ENCODE measurements at regions not wholly inside any gene's neighbourhood (a gene's known extent, or its start where the extent isn't known, plus 50 kb on each side); places are given as distances from the start of the nearest gene placed in this dataset.

DNA sequence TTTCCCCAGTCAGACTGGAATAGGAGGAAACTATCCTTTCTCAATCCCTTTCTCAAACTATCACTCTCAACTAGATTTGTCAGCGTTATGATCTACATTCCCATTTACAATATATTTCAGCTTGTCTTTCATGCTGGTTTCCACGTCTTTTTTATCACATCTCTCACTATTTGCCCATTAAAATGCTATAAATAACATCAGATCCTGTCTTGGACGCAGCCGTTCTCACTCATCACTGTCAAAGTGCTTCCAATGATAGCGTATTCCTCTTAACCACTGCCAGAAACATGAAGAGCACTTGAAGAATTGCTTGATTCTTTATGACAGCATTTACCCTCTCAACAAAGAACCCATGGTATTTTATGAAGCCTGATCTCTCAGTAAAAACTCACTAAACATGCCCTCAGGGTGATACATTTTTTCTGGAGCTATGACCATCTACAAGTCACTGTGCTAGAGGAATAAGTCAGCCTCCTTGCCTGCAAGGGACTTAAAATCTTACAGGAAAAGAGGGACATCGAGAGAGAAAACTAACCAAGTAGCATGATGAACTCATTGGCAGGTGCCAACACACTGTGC lies 205.6 kb upstream of the PFKP start:
- ATAC-seq (no peak), DNase-seq (ENCODE audit: low spot score in 2 of 2) (no peak)
- Mint-ChIP-seq H3K4me1 (no peaks in the 10 kb centered on the region), H3K27ac (no peak overlapping the region), H3K9me3 (peaks cover 3% of the 10 kb centered on the region), H3K4me3 (no peak overlapping the region), H3K36me3 (no peaks in the 10 kb centered on the region)

GRCh38 chr10:2858452-2858851 lies 208.9 kb upstream of the PFKP start:
- no peak for DNase-seq (ENCODE audit: low spot score in 2 of 2)
- H3K9me3 Mint-ChIP-seq = peaks cover 3% of the 10 kb centered on the region
- no peak for ATAC-seq
- no peaks in the 10 kb centered on the region for H3K4me1 Mint-ChIP-seq
- no peak overlapping the region for H3K4me3 Mint-ChIP-seq
- no peaks in the 10 kb centered on the region for H3K36me3 Mint-ChIP-seq
- H3K27ac Mint-ChIP-seq = no peak overlapping the region

DNA sequence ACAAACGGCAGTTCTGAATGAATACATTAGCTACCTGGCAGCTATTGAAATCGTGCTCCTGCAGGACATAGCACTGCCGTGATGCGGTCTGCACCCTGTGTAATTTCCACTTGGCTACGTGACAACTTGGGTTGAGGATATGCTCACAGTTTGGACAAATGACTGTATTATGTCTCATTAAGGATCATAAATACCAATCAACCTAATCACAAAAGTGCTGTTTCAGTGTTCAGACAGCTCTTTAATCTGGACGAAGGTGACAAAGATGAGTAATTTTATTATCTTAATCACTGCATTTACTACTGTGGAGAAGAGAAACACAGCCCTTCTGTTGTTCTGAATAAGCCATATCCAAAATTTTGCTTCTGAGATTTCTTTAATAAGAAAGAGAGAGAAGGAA lies 210.8 kb upstream of the PFKP start:
- no peaks in the 10 kb centered on the region for H3K4me1 Mint-ChIP-seq
- no peak for DNase-seq (ENCODE audit: low spot score in 2 of 2)

DNA sequence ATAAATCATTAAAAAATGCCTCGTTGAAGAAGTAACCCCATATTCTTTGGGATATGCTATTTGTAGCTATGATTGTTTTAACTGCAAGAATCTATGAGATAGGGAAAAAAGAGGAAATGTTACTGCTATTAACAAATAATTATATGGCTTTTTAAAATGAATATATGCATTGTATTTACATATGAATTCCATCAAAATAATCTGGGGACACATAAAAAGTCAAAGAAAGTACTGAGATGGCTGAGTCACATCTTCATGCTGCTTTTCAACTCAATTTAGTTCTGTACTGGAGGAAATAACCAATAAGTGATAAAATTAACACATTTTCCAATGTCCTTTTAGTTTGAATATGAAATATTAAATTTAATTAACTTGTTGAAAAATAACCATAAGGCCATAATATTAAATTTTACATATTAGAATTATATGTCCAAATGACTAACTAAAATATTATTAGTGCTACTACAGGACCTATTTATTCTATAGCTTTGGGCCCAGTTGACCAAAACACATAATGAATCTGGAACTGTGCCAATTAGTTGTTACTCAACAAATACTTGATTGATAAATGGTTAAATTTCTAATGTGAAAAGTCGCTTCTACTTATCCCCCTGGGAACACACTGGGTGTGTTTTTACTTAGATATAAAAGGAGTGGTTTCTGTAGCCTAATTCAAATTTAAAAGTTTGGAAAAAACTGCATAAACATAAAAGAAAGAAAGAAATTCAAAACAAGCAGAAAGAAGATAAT lies 214.6 kb upstream of the PFKP start:
- Mint-ChIP-seq H3K4me1 (no peaks in the 10 kb centered on the region), H3K9me3 (no peaks in the 10 kb centered on the region), H3K4me3 (no peak overlapping the region)

More for the DNA sequence above, 210.8 kb upstream of the PFKP start:
- Mint-ChIP-seq H3K4me3 (no peak overlapping the region), H3K9me3 (peaks cover 3% of the 10 kb centered on the region), H3K27ac (no peak overlapping the region), H3K36me3 (no peaks in the 10 kb centered on the region)
- no peak for ATAC-seq

DNA sequence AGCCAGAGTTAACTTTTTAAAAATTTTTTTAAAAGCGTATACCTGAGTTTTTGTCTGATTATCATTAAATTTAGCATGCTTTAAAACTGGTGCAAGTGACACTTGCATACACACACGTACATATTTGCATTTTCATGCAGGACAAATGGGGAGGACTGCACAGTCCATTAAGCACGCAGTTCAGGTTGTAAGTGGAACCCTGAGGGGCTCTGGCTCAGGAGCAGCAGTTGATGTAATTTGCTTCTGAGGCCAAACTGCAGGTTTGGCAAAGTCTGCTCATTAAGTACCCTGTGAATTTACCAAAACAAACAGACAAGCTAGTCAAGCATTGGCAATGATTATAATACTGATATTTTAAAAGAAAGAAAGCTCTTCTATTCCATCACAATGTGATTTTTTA lies 215.8 kb upstream of the PFKP start:
- Mint-ChIP-seq H3K4me3 (no peak overlapping the region), H3K27ac (no peak overlapping the region), H3K36me3 (no peaks in the 10 kb centered on the region), H3K4me1 (no peaks in the 10 kb centered on the region), H3K9me3 (no peaks in the 10 kb centered on the region)
- ATAC-seq (no peak), DNase-seq (ENCODE audit: low spot score in 2 of 2) (no peak)

More for the DNA sequence above, 214.6 kb upstream of the PFKP start:
- DNase-seq (ENCODE audit: low spot score in 2 of 2) = no peak
- no peak for ATAC-seq
- no peak overlapping the region for H3K27ac Mint-ChIP-seq
- H3K36me3 Mint-ChIP-seq = no peaks in the 10 kb centered on the region

DNA sequence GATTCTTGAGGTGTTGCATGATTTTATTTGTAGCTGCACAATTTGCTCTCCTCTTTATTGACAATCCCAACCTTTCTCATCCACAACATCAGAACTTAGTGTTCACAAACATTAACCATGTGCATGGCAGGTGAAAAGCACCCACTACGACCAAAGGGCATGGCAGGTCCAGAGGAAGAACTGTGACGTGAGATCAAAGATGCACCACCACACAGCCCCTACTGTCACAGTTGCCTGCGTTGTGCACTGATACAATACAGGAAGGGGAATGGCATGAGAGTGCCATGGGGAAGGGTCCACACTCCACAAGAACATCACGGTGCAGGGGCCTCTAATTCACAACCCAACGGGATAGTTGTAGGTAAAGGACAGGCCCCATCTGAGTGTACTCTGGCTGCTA lies 217.1 kb upstream of the PFKP start:
- Mint-ChIP-seq H3K4me3 (no peak overlapping the region), H3K9me3 (no peaks in the 10 kb centered on the region), H3K27ac (no peak overlapping the region), H3K4me1 (no peaks in the 10 kb centered on the region), H3K36me3 (no peaks in the 10 kb centered on the region)
- DNase-seq (ENCODE audit: low spot score in 2 of 2) (no peak), ATAC-seq (no peak)

DNA sequence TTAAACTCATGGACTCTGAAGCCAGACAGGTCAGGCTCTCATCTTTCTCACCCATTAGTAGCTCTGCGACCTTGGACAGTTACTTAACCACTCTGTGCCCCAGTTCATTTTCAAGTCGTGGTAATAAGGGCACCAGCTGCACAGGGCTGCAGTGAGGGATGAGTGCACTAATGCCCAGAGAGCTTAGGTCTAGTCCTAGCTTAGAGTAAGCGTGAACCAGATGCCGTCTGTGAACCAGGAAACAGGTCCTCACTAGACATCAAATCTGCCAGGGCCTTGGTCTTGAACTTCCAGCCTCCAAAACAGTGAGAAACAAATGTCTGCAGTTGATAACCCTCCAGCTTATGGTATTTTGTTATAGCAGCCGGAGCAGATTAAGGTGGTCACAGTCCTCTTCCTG lies 222.4 kb upstream of the PFKP start:
- no peak overlapping the region for H3K27ac Mint-ChIP-seq

GRCh38 chr10:2839081-2839725 lies 228.1 kb upstream of the PFKP start:
- no peaks in the 10 kb centered on the region for H3K4me1 Mint-ChIP-seq
- ATAC-seq = no peak
- no peaks in the 10 kb centered on the region for H3K36me3 Mint-ChIP-seq
- no peak overlapping the region for H3K27ac Mint-ChIP-seq
- no peaks in the 10 kb centered on the region for H3K9me3 Mint-ChIP-seq
- H3K4me3 Mint-ChIP-seq = no peak overlapping the region
- no peak for DNase-seq (ENCODE audit: low spot score in 2 of 2)

More for the DNA sequence above, 222.4 kb upstream of the PFKP start:
- no peak overlapping the region for H3K4me3 Mint-ChIP-seq
- H3K9me3 Mint-ChIP-seq = no peaks in the 10 kb centered on the region
- no peaks in the 10 kb centered on the region for H3K4me1 Mint-ChIP-seq
- no peaks in the 10 kb centered on the region for H3K36me3 Mint-ChIP-seq
- ATAC-seq (no peak), DNase-seq (ENCODE audit: low spot score in 2 of 2) (no peak)

GRCh38 chr10:2837674-2838073 lies 229.7 kb upstream of the PFKP start:
- Mint-ChIP-seq H3K36me3 (no peaks in the 10 kb centered on the region), H3K4me1 (no peaks in the 10 kb centered on the region), H3K4me3 (no peak overlapping the region), H3K9me3 (no peaks in the 10 kb centered on the region), H3K27ac (no peak overlapping the region)
- DNase-seq (ENCODE audit: low spot score in 2 of 2) (no peak), ATAC-seq (no peak)

DNA sequence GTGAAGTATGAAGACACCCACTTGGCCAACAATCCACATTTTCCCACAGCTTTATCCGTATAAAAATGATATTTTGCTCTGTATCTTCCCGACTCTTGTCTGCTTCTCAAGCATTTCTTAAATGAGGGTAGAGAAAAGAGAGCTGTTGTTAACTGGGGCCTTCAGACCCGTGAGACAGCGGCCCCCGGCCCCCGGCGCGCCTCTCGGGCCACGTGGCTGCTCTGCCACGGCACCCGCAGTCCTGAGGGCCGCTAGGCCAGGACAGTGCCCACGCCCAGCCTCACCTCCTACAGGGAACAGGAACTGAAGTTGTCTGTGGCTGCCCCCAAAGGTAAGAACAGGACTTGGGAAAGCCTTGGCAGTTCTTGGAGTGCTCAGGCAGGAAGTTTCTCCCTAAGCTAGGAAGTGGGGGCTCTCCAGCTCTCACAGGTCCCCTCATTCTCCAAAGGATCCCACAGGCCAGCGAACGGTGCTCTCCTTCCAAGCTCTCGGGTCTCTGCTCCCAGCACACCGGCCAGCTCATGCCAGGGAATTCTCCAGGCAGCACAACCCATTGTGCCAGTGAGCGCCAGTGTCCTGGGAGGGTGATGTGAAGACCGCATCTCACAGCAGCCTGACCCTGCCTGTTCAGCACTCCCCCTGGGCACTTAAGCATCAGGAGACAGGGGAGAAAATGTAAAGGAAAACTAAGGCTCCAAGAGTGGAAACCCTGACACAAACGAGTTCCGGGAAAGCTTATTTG lies 230.3 kb upstream of the PFKP start:
- H3K4me1 Mint-ChIP-seq = no peaks in the 10 kb centered on the region
- H3K27ac Mint-ChIP-seq = no peak overlapping the region
- H3K9me3 Mint-ChIP-seq = no peaks in the 10 kb centered on the region
- no peaks in the 10 kb centered on the region for H3K36me3 Mint-ChIP-seq
- DNase-seq (ENCODE audit: low spot score in 2 of 2) (no peak), ATAC-seq (no peak)
- H3K4me3 Mint-ChIP-seq = no peak overlapping the region

- Mint-ChIP-seq H3K27ac (no peak overlapping the region), H3K4me3 (no peak overlapping the region), H3K36me3 (no peaks in the 10 kb centered on the region), H3K9me3 (no peaks in the 10 kb centered on the region), H3K4me1 (no peaks in the 10 kb centered on the region)
- ATAC-seq = no peak
- DNase-seq (ENCODE audit: low spot score in 2 of 2) = no peak
Observed at GRCh38 chr10:2834214-2834613, 233.1 kb upstream of the PFKP start.

DNA sequence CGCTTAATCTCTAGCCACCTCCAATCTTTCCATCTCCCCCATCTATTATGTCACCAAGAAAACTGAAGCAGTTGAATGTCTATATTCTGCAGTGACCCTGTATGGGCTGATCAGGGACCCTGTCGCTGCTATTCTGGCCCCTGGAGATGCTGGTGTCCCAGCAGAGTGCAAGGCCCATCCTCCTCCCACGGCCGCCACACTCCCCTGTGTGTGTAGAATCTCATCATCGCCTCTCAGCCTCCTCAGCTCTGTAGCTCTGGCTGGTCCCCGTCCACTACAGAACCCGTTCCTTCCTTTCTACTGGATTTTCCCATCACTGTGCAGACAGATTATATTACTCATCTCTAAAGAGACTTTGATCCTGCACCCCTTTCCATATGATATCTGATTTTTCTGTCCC lies 235.8 kb upstream of the PFKP start:
- ATAC-seq (no peak), DNase-seq (ENCODE audit: low spot score in 2 of 2) (no peak)
- no peaks in the 10 kb centered on the region for H3K4me1 Mint-ChIP-seq
- H3K27ac Mint-ChIP-seq = no peak overlapping the region
- H3K4me3 Mint-ChIP-seq = no peak overlapping the region
- no peaks in the 10 kb centered on the region for H3K9me3 Mint-ChIP-seq
- H3K36me3 Mint-ChIP-seq = no peaks in the 10 kb centered on the region

DNA sequence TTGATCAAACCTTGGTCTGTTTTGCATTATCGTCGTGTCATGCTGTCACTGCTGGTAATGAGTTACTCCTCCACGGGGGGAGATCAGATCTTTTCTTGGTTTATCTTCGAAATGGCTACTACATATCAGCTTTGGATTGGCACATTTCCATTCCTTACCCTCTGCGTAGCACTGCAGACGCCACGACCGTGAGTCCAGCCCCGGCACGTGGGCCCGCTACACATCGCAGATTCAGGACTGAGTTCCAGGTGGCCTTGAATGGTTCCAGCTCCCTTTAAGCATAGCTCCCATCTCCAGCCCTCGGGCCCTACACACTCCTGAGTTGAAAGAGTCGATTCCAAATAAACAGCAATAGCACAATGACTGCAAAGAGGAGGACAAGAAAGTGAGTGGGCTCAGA lies 238.6 kb upstream of the PFKP start:
- Mint-ChIP-seq H3K9me3 (no peaks in the 10 kb centered on the region), H3K27ac (no peak overlapping the region), H3K4me3 (no peak overlapping the region), H3K4me1 (no peaks in the 10 kb centered on the region), H3K36me3 (no peaks in the 10 kb centered on the region)
- DNase-seq (ENCODE audit: low spot score in 2 of 2) (no peak), ATAC-seq (no peak)

- ATAC-seq (no peak), DNase-seq (ENCODE audit: low spot score in 2 of 2) (no peak)
- Mint-ChIP-seq H3K4me3 (no peak overlapping the region), H3K27ac (no peak overlapping the region), H3K4me1 (no peaks in the 10 kb centered on the region), H3K36me3 (no peaks in the 10 kb centered on the region), H3K9me3 (no peaks in the 10 kb centered on the region)
Observed at GRCh38 chr10:2826675-2827074, 240.7 kb upstream of the PFKP start.

GRCh38 chr10:2825841-2826240 lies 241.5 kb upstream of the PFKP start:
- ATAC-seq = no peak
- Mint-ChIP-seq H3K36me3 (no peaks in the 10 kb centered on the region), H3K4me3 (no peak overlapping the region), H3K9me3 (no peaks in the 10 kb centered on the region), H3K4me1 (no peaks in the 10 kb centered on the region), H3K27ac (no peak overlapping the region)
- no peak for DNase-seq (ENCODE audit: low spot score in 2 of 2)

Data from stimulated activated effector memory CD8-positive, alpha-beta T cell treated with anti-CD3 and anti-CD28 coated beads, Interleukin-12 subunit alpha, Interleukin-12 subunit beta, amount 100 ng/mL, for 72 hours (primary cell).